Sigmoid colon (tissue), 6 donors: ENCODE measurements at regions not wholly inside any gene's neighbourhood (a gene's known extent, or its start where the extent isn't known, plus 50 kb on each side); places are given as distances from the start of the nearest gene placed in this dataset.
A peak's percentile ranks its signal among the peaks of the same experiment; 100 is the strongest.
"Not testable (repeated sequence)": the region's sequence is repeated elsewhere in the genome, so short reads cannot be mapped to it uniquely, and the experiment has no call there.

Source experiments
- DNase-seq: peaks from one replicate; pipeline ENCODE4 v3.0.0-alpha.2; 2019
- H3K27ac ChIP-seq, 4 donors: fragments of 200-600 bp; sonication (generic); one replicate each; pipeline ENCODE4 v1.5.1; 2016 to 2019; ENCODE audit warnings: mild to moderate bottlenecking in 1 of 4
- H3K27me3 ChIP-seq, 3 donors: fragments of 200-600 bp; sonication (generic); one replicate each; pipeline ENCODE4 v1.5.1; 2019; ENCODE audit warnings: mild to moderate bottlenecking in 1 of 3
- H3K36me3 ChIP-seq, 4 donors: fragments of 200-600 bp; sonication (generic); one replicate each; pipeline ENCODE4 v1.5.1; 2016 to 2019
- H3K4me1 ChIP-seq, 4 donors: fragments of 200-600 bp; sonication (generic); one replicate each; pipeline ENCODE4 v1.5.1; 2017 to 2019
- H3K4me3 ChIP-seq, 4 donors: fragments of 200-600 bp; sonication (generic); one replicate each; pipeline ENCODE4 v1.5.1; 2017 to 2019; ENCODE audit warnings: mild to moderate bottlenecking in 2 of 4, moderate library complexity in 1 of 4
- H3K9me3 ChIP-seq, 4 donors: fragments of 200-600 bp in 3 of 4; sonication (generic) in 3 of 4; one replicate each; pipeline versions ENCODE4 v1.5.1 to v1.6.1; 2013 to 2019
- WGBS, 2 donors: extraction: QIAGEN DNeasy Blood & Tissue Kit; methylation state at CpG; one replicate each; pipeline ENCODE4 v1.1.7; 2013; 5-methylcytosine and 5-hydroxymethylcytosine counted together
- intact Hi-C: fragments of 100-400 bp; cut with DNase I; formaldehyde crosslinking; loops from one replicate; pipeline ENCODE4 v1.15.1; 2023
- donor health status: healthy with polysubstance abuse.
- donor health status: healthy.

DNA sequence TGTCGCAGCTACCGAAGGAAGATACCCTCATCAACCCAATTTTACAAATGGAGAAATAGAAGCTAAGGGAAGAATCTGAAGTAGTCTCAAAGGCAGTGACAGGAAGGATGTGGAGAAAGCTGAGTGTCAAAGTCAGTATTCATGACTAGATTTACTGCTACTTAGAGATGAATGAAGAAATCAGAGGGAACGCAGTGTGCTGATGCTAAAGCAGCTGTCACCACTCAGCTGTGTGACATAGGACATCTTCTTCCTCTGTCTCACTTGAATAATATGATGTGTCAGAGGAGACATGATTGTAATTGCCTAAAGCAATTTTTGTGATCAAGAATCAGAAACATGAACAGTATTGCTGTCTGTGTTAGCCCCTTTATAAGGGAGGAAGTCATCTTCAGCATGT lies 54.1 kb downstream of the RAB6D start:
- not testable (repeated sequence) for H3K4me3 ChIP-seq

DNA sequence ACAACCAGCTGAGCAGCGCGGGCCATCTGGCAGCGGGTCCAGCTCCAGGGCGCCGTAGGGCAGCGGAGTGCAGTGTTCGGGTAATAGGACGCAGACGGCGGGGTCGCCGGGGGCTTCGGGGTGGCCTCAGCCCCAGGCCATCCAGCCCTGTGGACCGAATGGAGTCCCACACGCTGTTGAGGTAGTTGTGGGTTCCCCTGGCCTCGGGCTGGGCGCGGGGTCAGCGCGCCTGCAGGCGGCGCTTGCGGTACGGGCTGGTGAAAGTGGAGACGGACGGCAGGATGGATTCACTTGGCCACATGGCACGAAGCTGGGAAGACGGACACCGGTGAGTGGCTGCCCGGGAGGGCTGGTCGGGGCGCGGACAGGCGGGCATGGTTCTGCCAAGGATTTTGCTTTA lies 63.8 kb downstream of the RAB6D start:
- intact Hi-C loops, H3K9me3 ChIP-seq, H3K4me1 ChIP-seq, H3K4me3 ChIP-seq, H3K27ac ChIP-seq, DNase-seq, H3K36me3 ChIP-seq, H3K27me3 ChIP-seq: not testable (repeated sequence)
- 62 to 63% methylated on average over 34 of the region's 34 CpGs for WGBS, 2 donors

More for the DNA sequence above, 54.1 kb downstream of the RAB6D start:
- DNase-seq, intact Hi-C loops, H3K4me1 ChIP-seq, H3K27me3 ChIP-seq, H3K9me3 ChIP-seq, H3K27ac ChIP-seq, H3K36me3 ChIP-seq: not testable (repeated sequence)
- 74 to 91% methylated on average over 3 of the region's 3 CpGs for WGBS, 2 donors

DNA sequence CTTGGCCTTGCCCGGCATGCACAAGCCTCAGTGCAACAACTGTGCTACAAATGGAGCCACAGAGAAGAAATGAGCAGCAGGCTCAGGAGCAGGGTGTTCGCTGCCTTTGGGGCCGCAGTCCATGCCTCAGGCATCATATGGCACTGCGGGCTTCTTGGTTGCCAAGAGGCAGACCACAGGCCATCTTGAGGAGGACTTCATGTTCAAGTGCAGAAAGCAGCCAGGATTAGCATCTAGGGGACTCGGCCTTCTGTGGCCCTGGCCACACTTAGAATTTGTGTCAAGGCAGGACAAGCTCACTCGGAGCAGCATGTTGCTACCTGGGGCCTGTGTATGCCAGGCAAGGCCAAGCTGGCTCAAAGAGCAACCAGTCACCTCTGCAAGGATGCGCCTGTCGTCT lies 68.5 kb downstream of the POTEE start:
- H3K9me3 ChIP-seq, H3K4me1 ChIP-seq, H3K36me3 ChIP-seq, DNase-seq, H3K27me3 ChIP-seq, intact Hi-C loops, H3K4me3 ChIP-seq, H3K27ac ChIP-seq: not testable (repeated sequence)
- 89 to 90% methylated on average over 8 of the region's 8 CpGs for WGBS, 2 donors

DNA sequence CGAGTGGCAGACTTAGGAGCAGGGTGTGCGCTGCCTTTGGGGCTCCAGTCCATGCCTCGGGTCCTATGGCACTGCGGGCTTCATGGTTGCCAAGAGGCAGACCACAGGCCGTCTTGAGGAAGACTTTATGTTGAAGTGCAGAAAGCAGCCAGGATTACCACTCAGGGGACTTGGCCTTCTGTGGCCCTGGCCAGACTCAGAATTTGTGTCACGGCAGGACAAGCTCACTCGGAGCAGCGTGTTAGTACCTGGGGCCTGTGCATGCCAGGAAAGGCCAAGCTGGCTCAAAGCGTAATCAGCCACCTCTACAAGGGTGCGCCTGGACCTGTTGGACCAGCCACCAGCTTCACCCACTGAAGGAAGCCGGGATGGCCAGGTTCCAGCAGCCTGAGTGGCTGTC lies 68.0 kb downstream of the POTEE start:
- H3K36me3 ChIP-seq, H3K4me3 ChIP-seq, intact Hi-C loops, H3K9me3 ChIP-seq, H3K27ac ChIP-seq, H3K27me3 ChIP-seq, H3K4me1 ChIP-seq: not testable (repeated sequence)
- DNase-seq, result peak; percentile 54
- WGBS, 2 donors, result 80 to 87% methylated on average over 11 of the region's 11 CpGs

DNA sequence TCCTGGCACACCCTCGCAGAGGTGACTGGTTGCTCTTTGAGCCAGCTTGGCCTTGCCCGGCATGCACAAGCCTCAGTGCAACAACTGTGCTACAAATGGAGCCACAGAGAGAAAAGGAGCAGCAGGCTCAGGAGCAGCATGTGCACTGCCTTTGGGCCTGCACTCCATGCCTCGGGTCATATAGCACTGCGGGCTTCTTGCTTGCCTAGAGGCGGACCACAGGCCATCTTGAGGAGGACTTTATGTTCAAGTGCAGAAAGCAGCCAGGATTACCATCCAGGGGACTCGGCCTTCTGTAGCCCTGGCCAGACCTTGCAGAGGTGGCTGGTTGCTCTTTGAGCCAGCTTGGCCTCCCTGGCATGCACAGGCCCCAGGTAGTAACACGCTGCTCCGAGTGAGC lies 62.7 kb downstream of the POTEE start:
- H3K27ac ChIP-seq, H3K27me3 ChIP-seq, H3K4me1 ChIP-seq, intact Hi-C loops, H3K36me3 ChIP-seq, H3K9me3 ChIP-seq, H3K4me3 ChIP-seq: not testable (repeated sequence)
- DNase-seq, result peak; percentile 64
- WGBS, 2 donors, result 86 to 91% methylated on average over 8 of the region's 8 CpGs

DNA sequence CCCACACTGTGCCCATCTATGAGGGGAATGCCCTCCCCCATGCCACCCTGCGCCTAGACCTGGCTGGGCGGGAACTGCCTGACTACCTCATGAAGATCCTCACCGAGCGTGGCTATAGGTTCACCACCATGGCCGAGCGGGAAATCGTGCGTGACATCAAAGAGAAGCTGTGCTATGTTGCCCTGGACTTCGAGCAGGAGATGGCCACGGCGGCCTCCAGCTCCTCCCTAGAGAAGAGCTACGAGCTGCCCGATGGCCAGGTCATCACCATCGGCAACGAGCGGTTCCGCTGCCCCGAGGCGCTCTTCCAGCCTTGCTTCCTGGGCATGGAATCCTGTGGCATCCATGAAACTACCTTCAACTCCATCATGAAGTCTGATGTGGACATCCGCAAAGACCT lies 54.7 kb downstream of the POTEE start:
- DNase-seq, H3K9me3 ChIP-seq, H3K36me3 ChIP-seq, H3K4me3 ChIP-seq, intact Hi-C loops, H3K27me3 ChIP-seq, H3K4me1 ChIP-seq, H3K27ac ChIP-seq: not testable (repeated sequence)
- WGBS, 2 donors, result 89 to 91% methylated on average over 19 of the region's 20 CpGs
